ENCODE measurements at regions not wholly inside any gene's neighbourhood (a gene's known extent, or its start where the extent isn't known, plus 50 kb on each side); places are given as distances from the start of the nearest gene placed in this dataset.
A peak's percentile ranks its signal among the peaks of the same experiment; 100 is the strongest.
"Not testable (repeated sequence)": the region's sequence is repeated elsewhere in the genome, so short reads cannot be mapped to it uniquely, and the experiment has no call there.

- peak; percentile 81 for DNase-seq (ENCODE audit: extremely low spot score)
- H3K9me3 ChIP-seq: no peaks in the 10 kb centered on the region
- no peak for TF ChIP-seq POLR2AphosphoS5 (IDR thresholded peaks at IDR 0.05)
- H3K36me3 ChIP-seq: no peaks in the 10 kb centered on the region
- intact Hi-C loops (cut with DNase I): no loop called here
- H3K4me3 ChIP-seq: no peak overlapping the region
- 81% methylated on average over 5 of the region's 5 CpGs for WGBS
- no peak overlapping the region for H3K27ac ChIP-seq (replicated peaks in 1 of 4)
- no peaks in the 10 kb centered on the region for H3K27me3 ChIP-seq
- H3K4me1 ChIP-seq: no peaks in the 10 kb centered on the region
Observed at GRCh38 chr6:3532296-3532916, 75.6 kb upstream of the SLC22A23 start.

- Histone ChIP-seq H3K4me1 (no peaks in the 10 kb centered on the region), H3K27ac (replicated peaks in 1 of 4) (no peak overlapping the region), H3K9me3 (no peaks in the 10 kb centered on the region), H3K4me3 (no peak overlapping the region), H3K36me3 (no peaks in the 10 kb centered on the region), H3K27me3 (no peaks in the 10 kb centered on the region)
- 92% methylated on average over 6 of the region's 7 CpGs for WGBS
- TF ChIP-seq POLR2A (IDR thresholded peaks at IDR 0.05; ENCODE audit: low read depth) (no peak), EP300 (IDR thresholded peaks at IDR 0.05) (no peak), CTCF (IDR thresholded peaks at IDR 0.05) (no peak), POLR2AphosphoS5 (IDR thresholded peaks at IDR 0.05) (no peak)
- intact Hi-C loops (cut with DNase I): no loop called here
- DNase-seq (ENCODE audit: extremely low spot score): peak; percentile 75
Observed at GRCh38 chr6:3531481-3531880, 74.6 kb upstream of the SLC22A23 start.

- DNase-seq (ENCODE audit: extremely low spot score): peak; percentile 72
Observed at GRCh38 chr6:3530515-3530914, 73.7 kb upstream of the SLC22A23 start.

GRCh38 chr6:3529721-3530120, 72.9 kb upstream of the SLC22A23 start:
- intact Hi-C loops (cut with DNase I): no loop called here
- TF ChIP-seq CTCF (IDR thresholded peaks at IDR 0.05) (no peak), EP300 (IDR thresholded peaks at IDR 0.05) (no peak), POLR2A (IDR thresholded peaks at IDR 0.05; ENCODE audit: low read depth) (no peak), POLR2AphosphoS5 (IDR thresholded peaks at IDR 0.05) (no peak)
- no peaks in the 10 kb centered on the region for H3K4me1 ChIP-seq
- H3K27me3 ChIP-seq: no peaks in the 10 kb centered on the region
- H3K9me3 ChIP-seq: no peaks in the 10 kb centered on the region
- DNase-seq (ENCODE audit: extremely low spot score): peak; percentile 17
- H3K36me3 ChIP-seq: no peaks in the 10 kb centered on the region
- 86% methylated on average over 3 of the region's 3 CpGs for WGBS
- H3K27ac ChIP-seq (replicated peaks in 1 of 4): no peak overlapping the region
- no peak overlapping the region for H3K4me3 ChIP-seq

More at GRCh38 chr6:3530515-3530914, 73.7 kb upstream of the SLC22A23 start:
- Histone ChIP-seq H3K4me1 (no peaks in the 10 kb centered on the region), H3K36me3 (no peaks in the 10 kb centered on the region), H3K27me3 (no peaks in the 10 kb centered on the region), H3K9me3 (no peaks in the 10 kb centered on the region), H3K4me3 (no peak overlapping the region), H3K27ac (replicated peaks in 1 of 4) (no peak overlapping the region)
- TF ChIP-seq POLR2AphosphoS5 (IDR thresholded peaks at IDR 0.05) (no peak), CTCF (IDR thresholded peaks at IDR 0.05) (no peak), EP300 (IDR thresholded peaks at IDR 0.05) (no peak), POLR2A (IDR thresholded peaks at IDR 0.05; ENCODE audit: low read depth) (no peak)
- intact Hi-C loops (cut with DNase I): no loop called here
- 92% methylated on average over 10 of the region's 10 CpGs for WGBS

- Histone ChIP-seq H3K36me3 (no peaks in the 10 kb centered on the region), H3K9me3 (no peaks in the 10 kb centered on the region), H3K27ac (replicated peaks in 1 of 4) (no peak overlapping the region), H3K4me1 (no peaks in the 10 kb centered on the region), H3K27me3 (no peaks in the 10 kb centered on the region), H3K4me3 (no peak overlapping the region)
- TF ChIP-seq EP300 (IDR thresholded peaks at IDR 0.05) (no peak), POLR2AphosphoS5 (IDR thresholded peaks at IDR 0.05) (no peak), CTCF (IDR thresholded peaks at IDR 0.05) (no peak), POLR2A (IDR thresholded peaks at IDR 0.05; ENCODE audit: low read depth) (no peak)
- intact Hi-C loops (cut with DNase I): no loop called here
- DNase-seq (ENCODE audit: extremely low spot score): no peak
- WGBS: 87% methylated on average over 7 of the region's 7 CpGs
Observed at GRCh38 chr6:3529232-3529631, 72.4 kb upstream of the SLC22A23 start.

GRCh38 chr6:3528081-3528671, 71.3 kb upstream of the SLC22A23 start:
- 97% methylated on average over 7 of the region's 7 CpGs for WGBS
- H3K36me3 ChIP-seq; H3K27me3 ChIP-seq; intact Hi-C loops (cut with DNase I); DNase-seq (ENCODE audit: extremely low spot score); H3K4me1 ChIP-seq; H3K4me3 ChIP-seq; H3K9me3 ChIP-seq; H3K27ac ChIP-seq (replicated peaks in 1 of 4): not testable (repeated sequence)

Data from esophagus muscularis mucosa (tissue), 4 donors.